Esophagus squamous epithelium (tissue), 4 donors: ENCODE measurements at regions not wholly inside any gene's neighbourhood (a gene's known extent, or its start where the extent isn't known, plus 50 kb on each side); places are given as distances from the start of the nearest gene placed in this dataset.

Experiments
- CTCF ChIP-seq, 6 experiments: fragments of 450-650 bp in 4 of 6; fragments of 200-600 bp in 2 of 6; sonication (generic) in 2 of 6; IDR thresholded peaks; one replicate each; pipeline ENCODE4 v1.5.1; 2016 to 2019; ENCODE audit warnings: antibody characterized with exemption in 6 of 6, mild to moderate bottlenecking in 4 of 6, moderate library complexity in 4 of 6
- POLR2A ChIP-seq, 4 donors: fragments of 450-650 bp; IDR thresholded peaks; one replicate each; pipeline ENCODE4 v1.6.1; 2017; ENCODE audit warnings: antibody characterized with exemption in 4 of 4, mild to moderate bottlenecking in 4 of 4, moderate library complexity in 3 of 4

- no peak for TF ChIP-seq CTCF (IDR thresholded peaks at IDR 0.05)
- TF ChIP-seq POLR2A (IDR thresholded peaks at IDR 0.05): no peak
These were observed 158.2 kb downstream of the TRIM29 start for GRCh38 chr11:119979701-119980100.
